GM12864 (cell line): ENCODE measurements at regions not wholly inside any gene's neighbourhood (a gene's known extent, or its start where the extent isn't known, plus 50 kb on each side); places are given as distances from the start of the nearest gene placed in this dataset.

ENCODE experiments used
- DNase-seq: peaks from one replicate; pipeline ENCODE4 v3.0.0-alpha.2; 2011; ENCODE audit warnings: low read depth
- H3K4me3 ChIP-seq: 2 replicates; pipeline ENCODE4 v1.5.1; 2011; ENCODE audit warnings: mild to moderate bottlenecking, low read depth, low read length, control low read depth
- TF ChIP-seq, protein P1 (sequence below): IDR thresholded peaks from 2 replicates; pipeline ENCODE4 v1.5.1; 2011; ENCODE audit warnings: low read depth, mild to moderate bottlenecking, moderate library complexity, low read length, control low read depth, inconsistent platforms; ENCODE audit errors: missing control alignments

DNA sequence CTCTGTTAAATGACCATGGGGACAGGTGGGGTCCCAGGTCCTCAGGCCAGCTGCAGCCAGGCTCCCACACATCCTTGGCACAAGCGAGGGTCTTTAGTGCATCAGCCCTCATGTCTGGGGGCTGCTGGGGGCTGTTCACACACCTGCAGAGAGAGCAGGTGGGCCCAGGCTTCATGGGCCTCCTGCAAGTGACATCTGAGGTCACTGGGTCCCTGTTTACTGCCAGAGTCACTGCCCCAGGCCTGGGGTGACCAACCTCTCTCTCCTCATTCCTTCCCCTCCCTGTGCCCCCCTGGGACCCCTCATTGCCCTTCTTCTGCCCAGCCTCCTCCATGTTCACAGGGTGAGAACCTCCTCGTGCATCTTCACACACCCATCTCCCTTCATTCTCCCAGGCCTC is 92.4 kb downstream of the RTL6 start:
- no peak for DNase-seq
- TF ChIP-seq, protein P1, sequence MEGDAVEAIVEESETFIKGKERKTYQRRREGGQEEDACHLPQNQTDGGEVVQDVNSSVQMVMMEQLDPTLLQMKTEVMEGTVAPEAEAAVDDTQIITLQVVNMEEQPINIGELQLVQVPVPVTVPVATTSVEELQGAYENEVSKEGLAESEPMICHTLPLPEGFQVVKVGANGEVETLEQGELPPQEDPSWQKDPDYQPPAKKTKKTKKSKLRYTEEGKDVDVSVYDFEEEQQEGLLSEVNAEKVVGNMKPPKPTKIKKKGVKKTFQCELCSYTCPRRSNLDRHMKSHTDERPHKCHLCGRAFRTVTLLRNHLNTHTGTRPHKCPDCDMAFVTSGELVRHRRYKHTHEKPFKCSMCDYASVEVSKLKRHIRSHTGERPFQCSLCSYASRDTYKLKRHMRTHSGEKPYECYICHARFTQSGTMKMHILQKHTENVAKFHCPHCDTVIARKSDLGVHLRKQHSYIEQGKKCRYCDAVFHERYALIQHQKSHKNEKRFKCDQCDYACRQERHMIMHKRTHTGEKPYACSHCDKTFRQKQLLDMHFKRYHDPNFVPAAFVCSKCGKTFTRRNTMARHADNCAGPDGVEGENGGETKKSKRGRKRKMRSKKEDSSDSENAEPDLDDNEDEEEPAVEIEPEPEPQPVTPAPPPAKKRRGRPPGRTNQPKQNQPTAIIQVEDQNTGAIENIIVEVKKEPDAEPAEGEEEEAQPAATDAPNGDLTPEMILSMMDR = no peak
- H3K4me3 ChIP-seq = no peak overlapping the region

DNA sequence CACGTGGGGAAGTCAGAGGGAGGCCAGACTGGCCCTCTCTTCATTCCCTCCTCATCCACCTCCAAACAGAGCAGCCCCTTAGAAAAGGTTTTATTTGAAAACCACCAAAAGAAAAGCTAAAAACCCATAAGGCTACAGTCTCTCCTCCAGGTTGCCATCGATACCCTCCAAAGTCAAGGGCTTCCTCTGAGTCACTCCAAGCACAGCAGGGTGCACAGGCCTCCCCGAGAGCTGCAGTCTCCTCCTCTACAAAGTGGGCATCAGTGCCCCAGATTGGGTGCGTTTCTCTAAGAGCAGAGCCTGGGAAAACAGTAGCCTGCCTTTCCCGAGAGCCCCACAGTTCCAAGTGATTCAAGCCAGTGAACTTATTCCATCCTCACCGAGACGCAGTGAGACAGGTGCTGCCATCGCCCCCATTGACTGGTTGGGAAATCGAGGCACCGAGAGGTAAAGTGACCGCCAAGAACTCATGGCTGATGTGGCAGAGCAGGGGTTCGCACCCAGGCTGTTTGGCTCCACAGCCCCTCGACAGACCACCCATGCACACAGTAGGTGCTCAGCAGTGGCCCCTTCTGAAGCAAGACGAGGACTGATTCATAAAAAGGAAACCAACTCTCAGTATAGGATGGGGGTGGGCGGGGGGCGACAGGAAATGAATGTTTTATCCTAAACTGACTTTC is 91.7 kb upstream of the SHISAL1 start:
- H3K4me3 ChIP-seq = no peak overlapping the region
- no peak for DNase-seq
- TF ChIP-seq, protein P1 = no peak

DNA sequence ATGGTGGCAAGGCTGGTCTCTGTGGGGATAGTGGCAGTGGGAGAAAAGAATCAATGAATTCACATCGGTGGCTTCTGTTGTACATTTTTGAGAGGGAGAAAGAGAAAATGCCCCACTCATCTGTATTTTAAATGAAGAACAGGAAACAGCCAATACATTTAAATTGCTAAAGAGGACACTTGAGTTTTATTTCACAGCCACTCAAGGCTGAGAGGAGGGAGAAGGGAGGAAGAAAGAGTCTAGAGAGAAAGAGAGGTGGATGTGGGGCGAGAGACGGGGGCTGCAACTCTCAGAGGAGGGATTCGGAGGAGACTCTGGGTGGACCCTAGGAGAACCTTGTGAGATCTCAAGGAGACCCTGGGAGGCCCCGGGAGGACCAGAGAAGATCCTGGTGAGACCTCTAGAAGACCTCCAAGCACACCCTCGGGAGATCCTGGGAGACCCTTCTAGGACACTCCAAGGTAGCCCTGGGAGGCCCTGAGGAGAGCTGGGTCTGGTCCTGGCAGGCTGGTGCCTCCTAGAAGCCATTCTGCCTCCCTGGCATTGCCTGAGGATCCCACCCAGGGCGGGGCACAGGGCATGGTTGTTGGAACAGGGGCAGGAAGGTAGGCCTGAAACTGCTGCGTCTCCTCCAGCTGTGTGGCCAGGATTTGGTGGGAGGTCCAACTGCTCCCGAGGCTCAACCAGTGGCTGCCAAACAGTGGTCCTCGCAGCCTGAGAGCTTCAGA is 91.0 kb upstream of the SHISAL1 start:
- TF ChIP-seq, protein P1 = no peak
- no peak for DNase-seq
- no peak overlapping the region for H3K4me3 ChIP-seq

DNA sequence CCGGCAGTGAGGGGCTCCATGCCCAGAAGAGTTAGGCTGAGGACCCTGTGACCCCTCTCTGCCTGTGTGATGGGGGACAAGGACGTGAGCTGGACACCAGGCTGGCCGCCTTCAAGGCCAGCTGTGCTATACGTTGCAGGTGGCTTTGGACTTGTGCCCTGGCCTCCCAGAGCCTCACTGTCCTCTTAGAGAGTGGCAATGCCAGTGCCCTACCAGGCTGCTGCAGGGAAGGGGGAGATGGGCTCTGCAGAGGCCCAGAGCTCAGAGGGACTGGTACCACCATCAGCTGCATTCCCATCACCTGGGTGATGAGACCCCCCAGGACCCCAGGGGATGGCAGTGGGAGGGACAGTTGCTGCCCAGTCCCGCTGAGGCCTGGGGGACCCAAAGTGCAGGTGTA is 90.4 kb upstream of the SHISAL1 start:
- TF ChIP-seq, protein P1 = no peak
- H3K4me3 ChIP-seq = no peak overlapping the region
- no peak for DNase-seq

DNA sequence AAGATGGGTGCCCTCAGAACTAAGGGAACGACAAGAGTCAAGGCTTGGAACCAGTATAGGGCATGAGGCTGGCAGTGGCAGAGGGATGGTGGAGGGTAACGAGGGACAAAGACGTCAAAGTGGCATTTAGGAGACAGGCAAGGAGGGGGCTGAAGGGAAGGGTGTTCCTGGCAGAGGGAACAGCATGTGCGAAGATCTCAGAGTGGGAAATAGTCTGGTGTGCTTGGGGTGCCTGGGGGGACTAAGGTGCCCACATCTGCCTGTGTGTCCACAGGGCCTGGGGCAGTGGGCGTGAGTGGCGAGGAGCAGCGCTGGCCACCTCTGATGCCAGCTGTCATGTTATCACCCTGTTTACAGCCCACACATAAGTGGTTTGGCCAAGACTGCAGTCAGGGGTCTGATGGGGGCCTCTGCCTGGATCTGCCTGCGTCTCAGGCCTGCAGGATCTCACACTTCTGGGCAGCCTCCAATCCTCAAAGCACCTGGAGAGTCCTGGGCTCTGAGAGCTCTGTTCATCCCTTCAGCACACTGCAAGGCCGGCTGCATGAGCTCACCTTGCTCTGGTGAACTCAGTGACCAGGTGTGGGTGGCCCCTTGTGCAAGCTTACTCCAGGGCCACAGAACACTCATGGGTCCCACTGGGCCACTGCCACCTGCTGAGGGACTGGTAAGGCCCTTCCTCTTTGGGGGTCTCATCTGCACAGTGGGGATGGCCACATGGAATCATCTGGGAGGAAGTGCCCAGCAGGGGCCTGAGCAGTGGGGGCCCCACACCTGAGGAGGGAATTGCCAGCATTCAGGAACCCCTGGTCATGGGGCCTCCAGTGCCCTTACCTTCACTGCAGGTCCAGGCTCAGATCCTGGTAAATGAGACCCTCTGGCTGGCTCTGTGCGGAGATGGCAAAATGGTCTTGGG is 89.7 kb upstream of the SHISAL1 start:
- TF ChIP-seq, protein P1 = no peak
- no peak for DNase-seq
- no peak overlapping the region for H3K4me3 ChIP-seq

DNA sequence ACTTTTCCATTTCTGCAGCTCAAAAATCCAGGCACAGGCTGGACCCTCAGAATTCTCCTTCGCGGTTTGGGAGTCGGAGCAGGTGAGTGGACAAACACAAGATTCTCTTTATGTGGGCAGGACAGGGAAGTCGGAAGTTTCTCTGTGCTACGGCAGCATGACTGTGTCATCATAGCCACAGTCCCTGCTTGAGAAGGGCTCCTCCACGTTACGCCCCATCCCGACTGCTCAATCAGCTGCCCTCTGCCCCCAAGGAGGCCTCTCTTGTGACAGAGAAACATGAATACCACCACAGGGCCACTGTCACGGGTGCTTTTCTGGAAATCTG is 89.0 kb upstream of the SHISAL1 start:
- TF ChIP-seq, protein P1 = no peak
- H3K4me3 ChIP-seq = no peak overlapping the region
- no peak for DNase-seq
